Brain microvascular endothelial cell (primary cell): ENCODE measurements at regions not wholly inside any gene's neighbourhood (a gene's known extent, or its start where the extent isn't known, plus 50 kb on each side); places are given as distances from the start of the nearest gene placed in this dataset.
A peak's percentile ranks its signal among the peaks of the same experiment; 100 is the strongest.
"Not testable (repeated sequence)": the region's sequence is repeated elsewhere in the genome, so short reads cannot be mapped to it uniquely, and the experiment has no call there.

ENCODE experiments used
- DNase-seq: peaks from one replicate; pipeline ENCODE4 v3.0.0-alpha.2; 2020
- H3K27ac ChIP-seq: fragments of 250-450 bp; sonication (Bioruptor Pico); 2 replicates; pipeline ENCODE4 v1.5.1; 2020; ENCODE audit warnings: mild to moderate bottlenecking, moderate library complexity
- H3K27me3 ChIP-seq: fragments of 250-450 bp; sonication (Bioruptor Pico); replicated peaks from 2 replicates; pipeline ENCODE4 v1.5.1; 2020; ENCODE audit warnings: mild to moderate bottlenecking
- H3K36me3 ChIP-seq: fragments of 250-450 bp; sonication (Bioruptor Pico); replicated peaks from 2 replicates; pipeline ENCODE4 v1.5.1; 2020; ENCODE audit warnings: mild to moderate bottlenecking
- H3K4me3 ChIP-seq: 2 replicates; pipeline ENCODE4 v1.5.1; 2011; ENCODE audit warnings: low read depth, mild to moderate bottlenecking, control low read depth, low read length, moderate library complexity
- in situ Hi-C: cut with HindIII; loops from 2 replicates; pipeline ENCODE4 v1.10.0; 2017; ENCODE audit warnings: low sequenced_read_pairs, low pct_ligation_motif_present
- TF ChIP-seq, protein P1 (sequence below): IDR thresholded peaks from 2 replicates; pipeline ENCODE4 v1.5.1; 2011; ENCODE audit warnings: low read depth, mild to moderate bottlenecking, moderate library complexity, low read length, control low read depth, inconsistent platforms; ENCODE audit errors: missing control alignments

DNA sequence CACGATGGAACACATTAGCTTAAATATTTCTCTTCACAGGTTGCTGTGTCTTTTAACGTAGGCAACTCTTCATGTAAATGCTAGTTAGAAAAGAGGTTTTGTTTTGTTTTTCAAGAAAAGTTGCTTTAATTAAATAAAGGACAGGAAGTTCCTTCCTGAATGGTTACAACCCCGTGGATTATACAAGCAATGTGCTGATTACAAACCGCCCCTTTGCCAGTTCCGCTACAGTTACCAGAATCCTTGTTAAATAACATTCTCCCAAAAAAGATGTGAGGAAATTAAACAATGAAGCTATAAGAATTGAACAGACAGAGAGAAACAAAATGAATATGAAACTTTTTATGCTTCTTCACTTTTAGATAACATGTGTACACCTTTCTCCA is 75.1 kb downstream of the LYZL2 start:
- Histone ChIP-seq H3K36me3 (no peaks in the 10 kb centered on the region), H3K4me3 (no peak overlapping the region), H3K27ac (no peak overlapping the region), H3K27me3 (no peaks in the 10 kb centered on the region)
- TF ChIP-seq, protein P1, sequence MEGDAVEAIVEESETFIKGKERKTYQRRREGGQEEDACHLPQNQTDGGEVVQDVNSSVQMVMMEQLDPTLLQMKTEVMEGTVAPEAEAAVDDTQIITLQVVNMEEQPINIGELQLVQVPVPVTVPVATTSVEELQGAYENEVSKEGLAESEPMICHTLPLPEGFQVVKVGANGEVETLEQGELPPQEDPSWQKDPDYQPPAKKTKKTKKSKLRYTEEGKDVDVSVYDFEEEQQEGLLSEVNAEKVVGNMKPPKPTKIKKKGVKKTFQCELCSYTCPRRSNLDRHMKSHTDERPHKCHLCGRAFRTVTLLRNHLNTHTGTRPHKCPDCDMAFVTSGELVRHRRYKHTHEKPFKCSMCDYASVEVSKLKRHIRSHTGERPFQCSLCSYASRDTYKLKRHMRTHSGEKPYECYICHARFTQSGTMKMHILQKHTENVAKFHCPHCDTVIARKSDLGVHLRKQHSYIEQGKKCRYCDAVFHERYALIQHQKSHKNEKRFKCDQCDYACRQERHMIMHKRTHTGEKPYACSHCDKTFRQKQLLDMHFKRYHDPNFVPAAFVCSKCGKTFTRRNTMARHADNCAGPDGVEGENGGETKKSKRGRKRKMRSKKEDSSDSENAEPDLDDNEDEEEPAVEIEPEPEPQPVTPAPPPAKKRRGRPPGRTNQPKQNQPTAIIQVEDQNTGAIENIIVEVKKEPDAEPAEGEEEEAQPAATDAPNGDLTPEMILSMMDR = no peak
- DNase-seq = no peak
- in situ Hi-C loops = no loop called here

DNA sequence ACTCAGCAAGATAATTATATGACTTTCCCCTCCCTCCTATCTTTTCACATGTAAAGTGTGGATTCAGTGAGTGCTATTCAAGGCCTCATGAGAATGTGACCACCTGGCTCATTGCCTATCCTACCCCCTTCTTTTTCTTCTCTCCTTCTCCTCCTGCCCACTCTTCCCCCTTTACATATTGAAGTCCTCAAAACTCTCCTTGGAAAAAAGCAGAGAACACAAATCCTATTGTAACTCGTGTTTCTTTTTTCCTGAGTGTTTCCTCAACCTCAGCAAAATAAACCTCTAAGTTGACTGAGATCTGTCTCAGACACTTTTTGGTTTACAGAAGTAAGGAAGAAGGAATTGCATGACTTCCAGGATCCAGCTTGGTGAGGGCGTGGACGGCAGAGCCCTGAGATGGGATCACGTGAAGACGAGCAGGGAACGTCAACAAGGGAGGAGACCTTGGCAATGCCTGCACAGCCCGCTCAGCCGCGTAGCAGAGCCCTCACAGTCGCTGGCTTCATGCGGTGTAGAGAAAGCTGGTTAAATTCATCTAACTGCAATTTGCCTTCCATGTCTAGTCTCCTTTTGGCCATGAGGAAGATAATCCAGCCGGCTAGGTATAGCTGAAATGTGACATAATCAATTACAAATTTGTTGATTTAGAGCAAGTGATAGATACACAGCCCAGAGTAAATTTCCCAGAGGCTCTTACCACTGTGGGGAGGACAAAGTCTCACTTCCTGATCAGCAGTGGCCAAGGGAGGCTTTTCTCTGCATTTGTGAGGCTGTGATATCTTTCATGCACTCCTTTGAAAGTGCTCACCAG is 75.7 kb downstream of the LYZL2 start:
- no peak overlapping the region for H3K27ac ChIP-seq
- peak; percentile 20 for DNase-seq
- in situ Hi-C loops = no loop called here
- no peaks in the 10 kb centered on the region for H3K36me3 ChIP-seq
- no peak overlapping the region for H3K4me3 ChIP-seq
- TF ChIP-seq, protein P1 = no peak
- no peaks in the 10 kb centered on the region for H3K27me3 ChIP-seq

DNA sequence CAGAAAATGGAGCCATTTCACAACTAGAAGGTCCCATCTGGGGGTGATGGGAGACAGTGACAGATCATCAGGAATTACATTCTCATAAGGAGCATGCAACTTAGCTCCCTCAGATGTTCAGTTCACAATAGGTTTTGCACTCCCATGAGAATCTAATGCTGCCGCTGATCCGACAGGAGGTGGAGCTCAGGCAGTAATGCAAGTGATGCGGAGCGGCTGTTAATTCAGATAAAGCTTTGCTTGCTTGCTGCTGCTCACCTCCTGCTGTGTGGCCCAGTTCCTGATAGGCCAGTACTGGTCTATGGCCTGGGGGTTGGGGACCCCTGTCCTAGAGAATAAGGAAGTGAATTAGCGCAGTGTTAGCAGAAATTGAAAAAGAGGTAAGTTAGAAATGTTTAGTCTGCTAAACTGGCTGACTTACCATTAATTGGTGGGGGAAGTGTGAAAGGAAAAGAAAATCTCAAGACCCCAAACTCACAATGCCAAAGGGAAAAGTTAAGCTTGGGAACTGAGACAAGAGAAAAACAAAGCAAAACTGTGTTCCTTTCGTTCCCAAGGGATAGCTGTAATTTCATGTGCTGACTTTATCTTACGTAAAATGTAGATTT is 76.4 kb downstream of the LYZL2 start:
- H3K27ac ChIP-seq = no peak overlapping the region
- in situ Hi-C loops = no loop called here
- no peaks in the 10 kb centered on the region for H3K36me3 ChIP-seq
- TF ChIP-seq, protein P1 = no peak
- no peaks in the 10 kb centered on the region for H3K27me3 ChIP-seq
- no peak for DNase-seq
- H3K4me3 ChIP-seq = no peak overlapping the region

GRCh38 chr10:30550967-30551815 is 78.4 kb downstream of the LYZL2 start:
- in situ Hi-C loops = no loop called here
- DNase-seq = no peak
- no peak overlapping the region for H3K27ac ChIP-seq
- H3K27me3 ChIP-seq = no peaks in the 10 kb centered on the region
- TF ChIP-seq, protein P1 = no peak
- no peak overlapping the region for H3K4me3 ChIP-seq
- no peaks in the 10 kb centered on the region for H3K36me3 ChIP-seq

GRCh38 chr10:30549134-30549687 is 80.3 kb downstream of the LYZL2 start:
- in situ Hi-C loops = loop anchor here (25.0 kb wide), 1 partner anchor 112 kb away; the partner anchor contains the start of gene MAP3K8
- H3K27ac ChIP-seq, H3K4me3 ChIP-seq, DNase-seq, H3K36me3 ChIP-seq, H3K27me3 ChIP-seq: not testable (repeated sequence)

DNA sequence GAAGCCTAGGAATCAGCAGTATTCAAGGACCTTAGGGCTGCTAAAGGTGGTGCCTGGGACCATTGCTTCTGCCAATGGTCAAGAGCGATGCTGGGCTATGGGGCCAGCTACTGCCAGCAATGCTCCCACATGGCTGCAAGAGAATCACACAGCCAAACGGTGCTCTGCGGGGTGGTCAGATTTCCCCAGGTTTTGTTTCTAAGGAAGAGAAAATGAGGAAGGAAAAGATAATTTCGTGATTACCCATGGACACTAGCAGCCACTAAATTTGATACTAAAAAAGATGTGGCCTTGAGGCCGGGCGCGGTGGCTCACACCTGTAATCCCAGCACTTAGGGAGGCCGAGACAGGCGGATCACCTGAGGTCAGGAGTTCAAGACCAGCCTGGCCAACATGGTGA is 83.0 kb downstream of the LYZL2 start:
- H3K27me3 ChIP-seq = no peaks in the 10 kb centered on the region
- H3K4me3 ChIP-seq = no peak overlapping the region
- TF ChIP-seq, protein P1 = no peak
- no peak overlapping the region for H3K27ac ChIP-seq
- in situ Hi-C loops = loop anchor here (25.0 kb wide), 1 partner anchor 109 kb away; the partner anchor contains the start of gene MAP3K8
- no peaks in the 10 kb centered on the region for H3K36me3 ChIP-seq
- DNase-seq = no peak
